ENCODE measurements at regions not wholly inside any gene's neighbourhood (a gene's known extent, or its start where the extent isn't known, plus 50 kb on each side); places are given as distances from the start of the nearest gene placed in this dataset.
"Not testable (repeated sequence)": the region's sequence is repeated elsewhere in the genome, so short reads cannot be mapped to it uniquely, and the experiment has no call there.

GRCh38 chr1:176396604-176397395, 66.2 kb upstream of the PAPPA2 start:
- H3K4me1 Mint-ChIP-seq (ENCODE audit: unreplicated experiment), result not testable (repeated sequence)

DNA sequence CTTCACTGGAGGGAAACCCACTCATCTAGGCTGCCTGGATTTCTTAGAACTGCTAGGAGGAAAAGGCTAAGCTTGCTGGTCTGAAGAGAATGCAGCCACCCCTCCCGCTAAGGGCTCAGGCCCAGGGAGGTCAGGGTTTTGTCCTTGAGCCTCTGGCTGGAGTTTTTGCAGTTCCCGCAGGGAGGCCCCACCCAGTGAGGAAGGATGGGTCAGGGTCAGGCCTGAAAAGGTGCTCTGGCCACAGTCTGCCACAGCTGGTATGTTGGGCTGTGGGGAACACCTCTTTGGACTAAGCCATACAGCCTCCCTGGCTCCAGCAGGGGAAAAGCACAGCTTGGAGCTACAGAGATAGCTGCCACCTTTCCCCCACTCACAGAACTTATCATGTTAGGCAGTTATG, 71.4 kb upstream of the PAPPA2 start:
- Mint-ChIP-seq H3K9me3 (ENCODE audit: unreplicated experiment) (no peaks in the 10 kb centered on the region), H3K4me3 (ENCODE audit: unreplicated experiment) (no peak overlapping the region), H3K36me3 (ENCODE audit: low read depth, unreplicated experiment) (no peaks in the 10 kb centered on the region), H3K27me3 (ENCODE audit: unreplicated experiment) (no peaks in the 10 kb centered on the region), H3K27ac (ENCODE audit: unreplicated experiment) (no peak overlapping the region), H3K4me1 (ENCODE audit: unreplicated experiment) (no peaks in the 10 kb centered on the region)
- TF ChIP-seq CTCF (IDR thresholded peaks at IDR 0.05; ENCODE audit: unreplicated experiment), result no peak
- DNase-seq (ENCODE audit: low spot score), result no peak

More at GRCh38 chr1:176396604-176397395, 66.2 kb upstream of the PAPPA2 start:
- not testable (repeated sequence) for H3K9me3 Mint-ChIP-seq (ENCODE audit: unreplicated experiment); H3K36me3 Mint-ChIP-seq (ENCODE audit: low read depth, unreplicated experiment); H3K27me3 Mint-ChIP-seq (ENCODE audit: unreplicated experiment); H3K27ac Mint-ChIP-seq (ENCODE audit: unreplicated experiment); DNase-seq (ENCODE audit: low spot score); H3K4me3 Mint-ChIP-seq (ENCODE audit: unreplicated experiment)

- Mint-ChIP-seq H3K27me3 (ENCODE audit: unreplicated experiment) (no peaks in the 10 kb centered on the region), H3K36me3 (ENCODE audit: low read depth, unreplicated experiment) (no peaks in the 10 kb centered on the region), H3K9me3 (ENCODE audit: unreplicated experiment) (no peaks in the 10 kb centered on the region), H3K27ac (ENCODE audit: unreplicated experiment) (no peak overlapping the region), H3K4me3 (ENCODE audit: unreplicated experiment) (no peak overlapping the region), H3K4me1 (ENCODE audit: unreplicated experiment) (no peaks in the 10 kb centered on the region)
- DNase-seq (ENCODE audit: low spot score), result no peak
- no peak for TF ChIP-seq CTCF (IDR thresholded peaks at IDR 0.05; ENCODE audit: unreplicated experiment)
These were observed 78.1 kb upstream of the PAPPA2 start for GRCh38 chr1:176384841-176385240.

DNA sequence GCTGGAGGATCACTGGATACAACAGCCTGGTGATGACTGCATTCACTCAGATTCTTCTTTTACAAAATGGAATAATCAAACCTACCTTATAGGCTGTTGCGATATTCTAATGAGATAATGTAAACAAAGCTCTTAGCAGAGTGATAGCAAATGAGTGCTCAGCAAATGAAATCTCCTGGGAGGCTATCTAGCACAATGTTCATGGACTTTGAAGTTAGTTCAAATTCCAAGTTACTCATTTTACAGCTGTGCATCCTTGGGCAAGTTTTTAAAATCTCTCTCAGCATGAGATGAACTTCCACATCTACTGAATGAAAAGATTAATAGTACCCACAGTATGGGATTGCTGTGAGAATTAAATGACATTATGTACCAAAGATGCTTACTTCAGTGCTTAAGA, 80.8 kb upstream of the PAPPA2 start:
- no peaks in the 10 kb centered on the region for H3K36me3 Mint-ChIP-seq (ENCODE audit: low read depth, unreplicated experiment)
- H3K27me3 Mint-ChIP-seq (ENCODE audit: unreplicated experiment), result no peaks in the 10 kb centered on the region
- no peak overlapping the region for H3K27ac Mint-ChIP-seq (ENCODE audit: unreplicated experiment)
- no peak for TF ChIP-seq CTCF (IDR thresholded peaks at IDR 0.05; ENCODE audit: unreplicated experiment)
- H3K9me3 Mint-ChIP-seq (ENCODE audit: unreplicated experiment), result no peaks in the 10 kb centered on the region
- no peak overlapping the region for H3K4me3 Mint-ChIP-seq (ENCODE audit: unreplicated experiment)
- no peaks in the 10 kb centered on the region for H3K4me1 Mint-ChIP-seq (ENCODE audit: unreplicated experiment)
- no peak for DNase-seq (ENCODE audit: low spot score)

GRCh38 chr1:176379626-176380339, 83.2 kb upstream of the PAPPA2 start:
- Mint-ChIP-seq H3K27ac (ENCODE audit: unreplicated experiment) (no peak overlapping the region), H3K36me3 (ENCODE audit: low read depth, unreplicated experiment) (no peaks in the 10 kb centered on the region), H3K4me3 (ENCODE audit: unreplicated experiment) (no peak overlapping the region), H3K4me1 (ENCODE audit: unreplicated experiment) (no peaks in the 10 kb centered on the region), H3K9me3 (ENCODE audit: unreplicated experiment) (no peaks in the 10 kb centered on the region), H3K27me3 (ENCODE audit: unreplicated experiment) (no peaks in the 10 kb centered on the region)
- no peak for TF ChIP-seq CTCF (IDR thresholded peaks at IDR 0.05; ENCODE audit: unreplicated experiment)
- DNase-seq (ENCODE audit: low spot score), result no peak
